LNCAP (cell line): ENCODE measurements at regions not wholly inside any gene's neighbourhood (a gene's known extent, or its start where the extent isn't known, plus 50 kb on each side); places are given as distances from the start of the nearest gene placed in this dataset.

Experiments used
- TF ChIP-seq, protein P1 (sequence below): fragments of 450-650 bp; IDR thresholded peaks from 2 replicates; pipeline ENCODE4 v1.5.1; 2017; ENCODE audit warnings: mild to moderate bottlenecking

DNA sequence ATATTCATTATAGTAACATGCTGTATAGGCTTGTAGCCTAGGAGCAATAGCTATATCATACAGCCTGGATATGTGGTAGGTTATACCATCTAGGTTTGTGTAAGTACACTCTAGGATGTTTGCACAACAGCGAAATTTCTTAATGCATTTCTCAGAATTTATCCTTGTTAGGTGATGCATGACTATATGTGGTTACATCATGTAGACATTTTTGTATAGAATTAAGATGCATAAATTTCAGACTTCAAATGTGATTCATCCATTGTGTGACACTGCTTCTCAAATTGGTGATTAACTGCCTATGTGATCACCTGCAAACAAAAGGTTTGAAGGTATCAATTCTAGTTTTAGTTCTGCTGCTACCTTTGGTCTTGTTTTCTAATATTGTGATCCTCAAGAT is 1787.0 kb upstream of the PIK3C3 start:
- TF ChIP-seq, protein P1, sequence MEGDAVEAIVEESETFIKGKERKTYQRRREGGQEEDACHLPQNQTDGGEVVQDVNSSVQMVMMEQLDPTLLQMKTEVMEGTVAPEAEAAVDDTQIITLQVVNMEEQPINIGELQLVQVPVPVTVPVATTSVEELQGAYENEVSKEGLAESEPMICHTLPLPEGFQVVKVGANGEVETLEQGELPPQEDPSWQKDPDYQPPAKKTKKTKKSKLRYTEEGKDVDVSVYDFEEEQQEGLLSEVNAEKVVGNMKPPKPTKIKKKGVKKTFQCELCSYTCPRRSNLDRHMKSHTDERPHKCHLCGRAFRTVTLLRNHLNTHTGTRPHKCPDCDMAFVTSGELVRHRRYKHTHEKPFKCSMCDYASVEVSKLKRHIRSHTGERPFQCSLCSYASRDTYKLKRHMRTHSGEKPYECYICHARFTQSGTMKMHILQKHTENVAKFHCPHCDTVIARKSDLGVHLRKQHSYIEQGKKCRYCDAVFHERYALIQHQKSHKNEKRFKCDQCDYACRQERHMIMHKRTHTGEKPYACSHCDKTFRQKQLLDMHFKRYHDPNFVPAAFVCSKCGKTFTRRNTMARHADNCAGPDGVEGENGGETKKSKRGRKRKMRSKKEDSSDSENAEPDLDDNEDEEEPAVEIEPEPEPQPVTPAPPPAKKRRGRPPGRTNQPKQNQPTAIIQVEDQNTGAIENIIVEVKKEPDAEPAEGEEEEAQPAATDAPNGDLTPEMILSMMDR: no peak

DNA sequence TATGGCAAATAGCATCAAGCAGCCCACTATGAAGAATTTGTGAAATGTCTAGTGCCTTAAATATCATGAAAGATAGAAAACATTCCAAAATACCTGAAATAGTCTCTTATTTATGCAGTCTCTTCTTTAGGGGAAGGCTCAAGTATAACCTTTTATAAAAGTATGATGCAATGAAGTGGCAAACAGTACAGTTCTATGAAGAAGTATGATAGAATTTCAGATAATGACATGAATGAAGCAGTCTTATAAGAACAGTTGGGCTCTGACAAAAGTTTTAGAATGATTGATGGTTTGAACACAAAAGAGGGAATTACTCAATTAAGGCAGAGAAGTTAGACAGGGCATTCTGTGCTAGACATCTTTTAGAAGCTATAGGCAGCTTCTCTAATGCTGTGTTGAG is 1791.8 kb upstream of the PIK3C3 start:
- TF ChIP-seq, protein P1: no peak

DNA sequence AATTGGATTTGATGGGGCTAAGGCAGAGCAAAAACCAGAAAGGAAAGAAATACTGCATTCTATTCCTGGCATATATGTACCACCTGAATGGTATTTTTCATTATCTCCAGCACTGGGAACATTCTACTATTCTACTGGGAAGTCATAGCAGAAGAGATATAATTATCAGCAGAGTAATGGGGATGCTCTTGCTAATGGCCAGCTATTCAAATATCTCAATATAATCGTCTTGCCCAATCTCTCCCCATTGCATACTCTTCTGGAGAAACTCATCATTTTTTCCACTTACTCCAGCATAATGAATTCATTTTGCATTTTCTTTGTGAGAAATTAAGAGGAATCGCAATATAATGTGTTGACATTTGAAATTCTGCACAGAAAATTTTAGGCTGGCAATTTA is 1794.7 kb upstream of the PIK3C3 start:
- TF ChIP-seq, protein P1: no peak

DNA sequence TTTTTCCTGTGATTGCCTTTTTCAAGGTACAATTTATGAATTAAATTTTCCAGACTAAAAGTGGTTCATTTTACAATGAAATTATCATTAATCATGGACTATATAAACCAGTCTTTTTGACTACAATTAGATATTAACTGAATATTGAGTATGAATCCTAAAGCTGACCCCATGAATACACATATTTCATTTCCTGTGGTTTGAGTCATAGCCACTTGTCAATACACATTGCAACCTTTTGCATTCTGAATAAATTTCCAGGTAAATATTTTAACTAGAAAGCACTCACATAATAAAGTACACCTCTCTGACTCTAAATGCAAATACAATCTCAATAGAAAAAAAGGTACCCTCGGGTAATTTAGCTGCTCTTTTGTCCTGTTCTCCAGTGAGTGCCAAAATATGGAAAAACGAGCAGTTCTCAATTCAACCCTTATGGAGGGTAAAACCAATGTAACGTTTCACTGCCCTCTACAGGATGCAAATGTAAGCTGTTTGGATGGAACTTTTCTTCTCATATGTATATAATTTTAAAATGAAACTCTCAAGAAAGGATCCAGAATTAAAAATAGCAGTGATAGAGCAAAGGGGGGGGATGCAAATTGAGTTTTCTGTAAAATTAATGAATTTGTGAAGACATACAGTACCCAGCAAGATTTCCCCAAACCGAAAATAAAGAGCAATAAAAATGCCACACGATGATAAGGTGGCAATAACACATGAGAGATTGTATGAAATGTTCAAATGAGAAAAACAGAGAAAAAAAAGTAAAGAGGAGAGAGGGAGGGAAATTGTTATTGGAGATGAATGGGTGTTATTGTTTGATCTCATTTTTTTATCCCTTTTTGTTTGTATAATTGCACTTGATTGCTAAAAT is 1795.7 kb upstream of the PIK3C3 start:
- TF ChIP-seq, protein P1: peak; percentile 72

DNA sequence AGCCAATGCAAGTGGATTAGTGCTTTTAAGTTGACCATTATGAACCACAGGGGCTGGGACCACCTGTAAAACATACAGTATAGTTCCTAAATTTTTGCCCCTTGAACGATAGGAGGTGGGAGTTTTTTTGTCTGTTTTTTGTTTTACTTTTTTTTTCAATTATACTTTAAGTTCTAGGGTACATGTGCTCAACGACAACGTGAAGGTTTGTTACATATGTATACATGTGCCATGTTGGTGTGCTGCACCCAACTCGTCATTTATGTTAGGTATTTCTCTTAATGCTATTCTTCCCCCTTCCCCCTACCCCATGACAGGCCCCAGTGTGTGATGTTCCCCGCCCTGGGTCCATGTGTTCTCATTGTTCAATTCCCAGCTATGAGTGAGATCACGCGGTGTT is 1797.9 kb upstream of the PIK3C3 start:
- TF ChIP-seq, protein P1: no peak

DNA sequence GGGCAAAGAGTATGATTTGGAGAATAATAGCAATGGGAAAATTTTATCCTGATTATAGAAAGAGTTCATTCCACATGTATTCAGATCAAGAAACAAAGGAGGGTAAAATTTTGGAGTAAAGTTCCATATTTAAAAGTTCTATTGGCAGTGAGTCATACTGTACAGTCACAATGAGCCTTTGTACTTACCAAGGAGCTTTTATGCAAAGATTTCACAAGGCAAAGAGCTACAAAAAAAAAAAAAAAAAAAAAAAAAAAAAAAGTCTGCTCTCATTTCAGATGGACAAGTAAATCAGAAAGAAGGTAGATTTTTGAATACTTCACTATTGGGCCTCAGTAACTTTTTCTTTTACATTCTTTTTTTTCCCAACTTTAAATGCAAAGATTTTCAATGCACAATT is 1802.2 kb upstream of the PIK3C3 start:
- TF ChIP-seq, protein P1: no peak

DNA sequence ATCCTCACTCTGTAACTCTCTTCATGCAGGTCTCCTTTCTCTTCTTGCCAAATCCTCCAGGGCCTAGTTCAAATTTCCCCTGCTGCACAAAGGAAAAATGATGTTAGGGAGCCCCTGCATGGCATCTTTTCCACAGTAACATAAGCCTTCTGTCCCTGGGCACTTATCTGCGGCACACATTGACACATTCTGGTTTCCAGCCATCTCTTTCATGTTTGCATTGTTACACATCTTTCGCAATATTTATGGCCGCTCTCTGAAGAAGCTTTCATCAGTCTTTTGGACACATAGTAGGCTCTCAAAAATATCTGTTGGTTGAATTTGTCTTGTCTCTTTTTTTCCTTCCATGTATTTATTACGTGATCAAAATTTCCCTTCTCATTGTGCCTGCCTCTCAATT is 1806.1 kb upstream of the PIK3C3 start:
- TF ChIP-seq, protein P1: no peak
